Head of caudate nucleus (tissue), 42 donors: ENCODE measurements at regions not wholly inside any gene's neighbourhood (a gene's known extent, or its start where the extent isn't known, plus 50 kb on each side); places are given as distances from the start of the nearest gene placed in this dataset.
A peak's percentile ranks its signal among the peaks of the same experiment; 100 is the strongest.
"Not testable (repeated sequence)": the region's sequence is repeated elsewhere in the genome, so short reads cannot be mapped to it uniquely, and the experiment has no call there.

ENCODE experiments used
- DNase-seq, 42 donors: peaks; one replicate each; pipeline versions ENCODE4 v3.0.0 to v3.0.0-alpha.2; 2020 to 2021; ENCODE audit warnings: mixed read lengths in 7 of 42
- intact Hi-C: fragments of 100-400 bp; cut with DNase I; formaldehyde crosslinking; loops from one replicate; pipeline ENCODE4 v1.15.0; 2022

- intact Hi-C loops, result no loop called here
- no peak for DNase-seq
Observed at GRCh38 chr12:62163368-62163767, 96.8 kb upstream of the USP15 start.

GRCh38 chr12:62164036-62164435, 96.2 kb upstream of the USP15 start:
- no peak for DNase-seq

GRCh38 chr12:62166525-62166924, 93.7 kb upstream of the USP15 start:
- intact Hi-C loops, result no loop called here
- no peak for DNase-seq

More at GRCh38 chr12:62164036-62164435, 96.2 kb upstream of the USP15 start:
- intact Hi-C loops, result no loop called here

GRCh38 chr12:62168411-62168810, 91.8 kb upstream of the USP15 start:
- intact Hi-C loops, result no loop called here
- DNase-seq, result no peak

- no peak for DNase-seq
- intact Hi-C loops, result no loop called here
Observed at GRCh38 chr12:62170241-62170640, 90.0 kb upstream of the USP15 start.

GRCh38 chr12:62190689-62191490, 69.3 kb upstream of the USP15 start:
- intact Hi-C loops, result no loop called here
- DNase-seq, result peak in 27 of 42 donors; percentile 2 to 46 (median 14)

- peak in 25 of 42 donors; percentile 2 to 46 (median 16) for DNase-seq
- intact Hi-C loops, result no loop called here
Observed at GRCh38 chr12:62191491-62192179, 68.6 kb upstream of the USP15 start.

- peak in 41 of 42 donors; percentile 3 to 86 (median 50) for DNase-seq
- intact Hi-C loops, result no loop called here
Observed at GRCh38 chr12:62192180-62192902, 67.9 kb upstream of the USP15 start.

- intact Hi-C loops, result no loop called here
Observed at GRCh38 chr12:62192903-62193250, 67.3 kb upstream of the USP15 start.

GRCh38 chr12:62194031-62194430, 66.2 kb upstream of the USP15 start:
- DNase-seq, result no peak
- intact Hi-C loops, result no loop called here

More at GRCh38 chr12:62192903-62193250, 67.3 kb upstream of the USP15 start:
- no peak for DNase-seq

GRCh38 chr12:62194616-62195015, 65.6 kb upstream of the USP15 start:
- intact Hi-C loops, result no loop called here

GRCh38 chr12:62196146-62196545, 64.1 kb upstream of the USP15 start:
- no peak for DNase-seq
- intact Hi-C loops, result no loop called here

More at GRCh38 chr12:62194616-62195015, 65.6 kb upstream of the USP15 start:
- no peak for DNase-seq

- DNase-seq, intact Hi-C loops: not testable (repeated sequence)
Observed at GRCh38 chr12:62202861-62203260, 57.3 kb upstream of the USP15 start.

GRCh38 chr12:62205346-62205745, 54.9 kb upstream of the USP15 start:
- intact Hi-C loops, result no loop called here
- no peak for DNase-seq

- DNase-seq, result no peak
- intact Hi-C loops, result no loop called here
Observed at GRCh38 chr12:62207248-62207647, 53.0 kb upstream of the USP15 start.
